ENCODE measurements at regions not wholly inside any gene's neighbourhood (a gene's known extent, or its start where the extent isn't known, plus 50 kb on each side); places are given as distances from the start of the nearest gene placed in this dataset.

DNA sequence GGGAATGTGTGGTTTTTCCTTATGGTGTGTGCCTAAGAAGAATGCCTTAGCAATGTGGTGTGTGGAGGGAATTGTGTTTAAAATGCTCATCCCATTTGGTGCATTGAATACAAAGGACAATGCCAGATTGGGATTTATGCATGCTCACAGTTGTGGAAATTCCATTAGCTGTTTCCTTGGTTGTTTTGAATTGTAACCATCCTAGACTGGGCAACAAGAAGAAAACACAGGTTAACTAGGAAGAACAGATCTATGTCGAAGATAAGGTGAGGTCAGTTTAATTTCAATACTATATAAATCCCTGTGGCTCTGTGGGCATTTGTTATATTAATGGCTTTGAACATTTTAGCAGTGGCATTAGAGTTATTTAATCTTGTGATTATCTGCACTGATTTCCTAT is 266.8 kb downstream of the MAT2B start:
- no peak for TF ChIP-seq CTCF (IDR thresholded peaks at IDR 0.05; ENCODE audit: insufficient read depth, low read length, poor library complexity, severe bottlenecking)
- no peak for TF ChIP-seq EZH2phosphoT487 (conservative IDR thresholded peaks at IDR 0.05; ENCODE audit: low read length)

Data from SU-DHL-6 (cell line).